CD4-positive, CD25-positive, alpha-beta regulatory T cell (primary cell): ENCODE measurements at regions not wholly inside any gene's neighbourhood (a gene's known extent, or its start where the extent isn't known, plus 50 kb on each side); places are given as distances from the start of the nearest gene placed in this dataset.

ENCODE experiments used
- ATAC-seq, 2 donors: fragments of 150-1000 bp; cut with Tn5 transposase; one replicate each; pipeline ENCODE4 v1.10.0; 2021; ENCODE audit warnings: low read depth in 2 of 2, moderate number of reproducible peaks in 2 of 2, moderate library complexity in 1 of 2
- DNase-seq, 3 donors: peaks; one replicate each; pipeline versions ENCODE4 v3.0.0 to v3.0.0-alpha.2; 2012 to 2022; ENCODE audit warnings: mixed read lengths in 1 of 3
- H3K27ac ChIP-seq: one replicate; pipeline ENCODE4 v1.7.0; 2013; ENCODE audit warnings: mild to moderate bottlenecking, low read length; ENCODE audit not compliant: insufficient read depth, poor library complexity, severe bottlenecking
- H3K27me3 ChIP-seq: one replicate; pipeline ENCODE4 v1.7.0; 2013; ENCODE audit warnings: low read length; ENCODE audit not compliant: control insufficient read depth, insufficient read depth
- H3K36me3 ChIP-seq: one replicate; pipeline ENCODE4 v1.7.0; 2013; ENCODE audit warnings: mild to moderate bottlenecking, low read length, moderate library complexity; ENCODE audit not compliant: control insufficient read depth, insufficient read depth
- H3K4me1 ChIP-seq: 2 replicates; pipeline ENCODE4 v1.7.0; 2013; ENCODE audit warnings: mild to moderate bottlenecking, low read length; ENCODE audit not compliant: insufficient read depth, control insufficient read depth, poor library complexity, severe bottlenecking
- H3K4me3 ChIP-seq: one replicate; pipeline ENCODE4 v1.7.0; 2013; ENCODE audit warnings: low read depth, mild to moderate bottlenecking, low read length, moderate library complexity
- H3K9me3 ChIP-seq, 2 experiments: 1 replicate in 1 of 2; 2 replicates in 1 of 2; pipeline ENCODE4 v1.7.0; 2013; ENCODE audit warnings: low read length in 2 of 2, mild to moderate bottlenecking in 1 of 2, moderate library complexity in 1 of 2; ENCODE audit not compliant: control insufficient read depth in 2 of 2
- H3K27ac Mint-ChIP-seq, 3 donors: one replicate each; pipeline ENCODE4 v1.8.0; 2020 to 2022; ENCODE audit warnings: mild to moderate bottlenecking in 3 of 3, mixed read lengths in 3 of 3, moderate library complexity in 2 of 3
- H3K27me3 Mint-ChIP-seq: one replicate; pipeline ENCODE4 v1.8.0; 2022; ENCODE audit warnings: mild to moderate bottlenecking, mixed read lengths
- H3K36me3 Mint-ChIP-seq: one replicate; pipeline ENCODE4 v1.8.0; 2020; ENCODE audit warnings: mixed read lengths
- H3K4me1 Mint-ChIP-seq, 4 donors: one replicate each; pipeline ENCODE4 v1.8.0; 2020 to 2022; ENCODE audit warnings: mixed read lengths in 4 of 4, mild to moderate bottlenecking in 1 of 4
- H3K4me3 Mint-ChIP-seq, 4 donors: one replicate each; pipeline ENCODE4 v1.8.0; 2020 to 2022; ENCODE audit warnings: mild to moderate bottlenecking in 4 of 4, mixed read lengths in 4 of 4, moderate library complexity in 3 of 4
- H3K9me3 Mint-ChIP-seq, 7 donors: one replicate each; pipeline ENCODE4 v1.8.0; 2020 to 2022; ENCODE audit warnings: mixed read lengths in 7 of 7, mild to moderate bottlenecking in 3 of 7, moderate library complexity in 2 of 7

- Histone ChIP-seq H3K4me1 (no peaks in the 10 kb centered on the region), H3K27ac (no peak overlapping the region), H3K4me3 (no peak overlapping the region), H3K9me3 (no peaks in the 10 kb centered on the region), H3K27me3 (no peaks in the 10 kb centered on the region), H3K36me3 (no peaks in the 10 kb centered on the region)
- H3K4me3 Mint-ChIP-seq: no peak overlapping the region
- H3K27ac Mint-ChIP-seq: no peak overlapping the region
- no peaks in the 10 kb centered on the region for H3K36me3 Mint-ChIP-seq
- no peaks in the 10 kb centered on the region for H3K27me3 Mint-ChIP-seq
- H3K4me1 Mint-ChIP-seq: no peaks in the 10 kb centered on the region
- peaks cover 0 to 13% (median 3%) of the 10 kb centered on the region in 7 donors for H3K9me3 Mint-ChIP-seq
- no peak for ATAC-seq
- no peak for DNase-seq
Observed at GRCh38 chr5:3036041-3036788, 284.7 kb upstream of the IRX2 start.

GRCh38 chr5:3035452-3035851 lies 284.0 kb upstream of the IRX2 start:
- DNase-seq (no peak), ATAC-seq (no peak)
- H3K36me3 Mint-ChIP-seq: no peaks in the 10 kb centered on the region
- no peak overlapping the region for H3K27ac Mint-ChIP-seq
- Histone ChIP-seq H3K9me3 (no peaks in the 10 kb centered on the region), H3K36me3 (no peaks in the 10 kb centered on the region), H3K4me3 (no peak overlapping the region), H3K27ac (no peak overlapping the region), H3K4me1 (no peaks in the 10 kb centered on the region), H3K27me3 (no peaks in the 10 kb centered on the region)
- peaks cover 0 to 13% (median 4%) of the 10 kb centered on the region in 7 donors for H3K9me3 Mint-ChIP-seq
- no peaks in the 10 kb centered on the region for H3K4me1 Mint-ChIP-seq
- no peaks in the 10 kb centered on the region for H3K27me3 Mint-ChIP-seq
- H3K4me3 Mint-ChIP-seq: no peak overlapping the region

- H3K27ac Mint-ChIP-seq: no peak overlapping the region
- ATAC-seq: no peak
- Histone ChIP-seq H3K27me3 (no peaks in the 10 kb centered on the region), H3K4me3 (no peak overlapping the region), H3K4me1 (no peaks in the 10 kb centered on the region), H3K9me3 (no peaks in the 10 kb centered on the region), H3K27ac (no peak overlapping the region), H3K36me3 (no peaks in the 10 kb centered on the region)
- H3K4me1 Mint-ChIP-seq: no peaks in the 10 kb centered on the region
- H3K27me3 Mint-ChIP-seq: no peaks in the 10 kb centered on the region
- no peak for DNase-seq
- peaks cover 0 to 13% (median 4%) of the 10 kb centered on the region in 7 donors for H3K9me3 Mint-ChIP-seq
- no peak overlapping the region for H3K4me3 Mint-ChIP-seq
- H3K36me3 Mint-ChIP-seq: no peaks in the 10 kb centered on the region
Observed at GRCh38 chr5:3034881-3035280, 283.4 kb upstream of the IRX2 start.

GRCh38 chr5:3034449-3034848 lies 283.0 kb upstream of the IRX2 start:
- H3K27ac Mint-ChIP-seq: no peak overlapping the region
- no peaks in the 10 kb centered on the region for H3K9me3 ChIP-seq
- H3K27me3 Mint-ChIP-seq: no peaks in the 10 kb centered on the region
- H3K4me1 ChIP-seq: no peaks in the 10 kb centered on the region
- H3K36me3 ChIP-seq: no peaks in the 10 kb centered on the region
- H3K9me3 Mint-ChIP-seq: peaks cover 0 to 13% (median 4%) of the 10 kb centered on the region in 7 donors
- no peak overlapping the region for H3K27ac ChIP-seq
- ATAC-seq: no peak
- no peak overlapping the region for H3K4me3 Mint-ChIP-seq
- DNase-seq: no peak
- no peaks in the 10 kb centered on the region for H3K36me3 Mint-ChIP-seq
- no peak overlapping the region for H3K4me3 ChIP-seq
- no peaks in the 10 kb centered on the region for H3K4me1 Mint-ChIP-seq
- no peaks in the 10 kb centered on the region for H3K27me3 ChIP-seq

GRCh38 chr5:3033033-3033755 lies 281.7 kb upstream of the IRX2 start:
- H3K27ac Mint-ChIP-seq: no peak overlapping the region
- no peak overlapping the region for H3K4me3 ChIP-seq
- H3K9me3 Mint-ChIP-seq: peaks cover 0 to 11% (median 4%) of the 10 kb centered on the region in 7 donors
- H3K4me3 Mint-ChIP-seq: no peak overlapping the region
- peaks cover 0 to 4% of the 10 kb centered on the region in 2 experiments for H3K9me3 ChIP-seq
- H3K36me3 ChIP-seq: no peaks in the 10 kb centered on the region
- no peaks in the 10 kb centered on the region for H3K27me3 Mint-ChIP-seq
- no peaks in the 10 kb centered on the region for H3K36me3 Mint-ChIP-seq
- no peaks in the 10 kb centered on the region for H3K4me1 ChIP-seq
- DNase-seq: no peak
- no peaks in the 10 kb centered on the region for H3K27me3 ChIP-seq
- no peak for ATAC-seq
- no peaks in the 10 kb centered on the region for H3K4me1 Mint-ChIP-seq
- H3K27ac ChIP-seq: no peak overlapping the region

GRCh38 chr5:3032513-3032912 lies 281.0 kb upstream of the IRX2 start:
- no peak for ATAC-seq
- H3K27ac Mint-ChIP-seq: no peak overlapping the region

GRCh38 chr5:3031733-3032378 lies 280.4 kb upstream of the IRX2 start:
- Mint-ChIP-seq H3K36me3 (no peaks in the 10 kb centered on the region), H3K9me3 (peaks cover 0 to 9% (median 4%) of the 10 kb centered on the region in 7 donors), H3K4me1 (no peaks in the 10 kb centered on the region), H3K27me3 (no peaks in the 10 kb centered on the region), H3K27ac (no peak overlapping the region), H3K4me3 (no peak overlapping the region)
- Histone ChIP-seq H3K9me3 (peaks cover 0 to 8% of the 10 kb centered on the region in 2 experiments), H3K4me3 (no peak overlapping the region), H3K27ac (no peak overlapping the region), H3K27me3 (no peaks in the 10 kb centered on the region), H3K4me1 (no peaks in the 10 kb centered on the region), H3K36me3 (no peaks in the 10 kb centered on the region)
- no peak for DNase-seq
- ATAC-seq: no peak

More at GRCh38 chr5:3032513-3032912, 281.0 kb upstream of the IRX2 start:
- H3K4me1 Mint-ChIP-seq: no peaks in the 10 kb centered on the region
- H3K4me3 Mint-ChIP-seq: no peak overlapping the region
- Histone ChIP-seq H3K27me3 (no peaks in the 10 kb centered on the region), H3K4me1 (no peaks in the 10 kb centered on the region), H3K36me3 (no peaks in the 10 kb centered on the region), H3K4me3 (no peak overlapping the region), H3K27ac (no peak overlapping the region), H3K9me3 (peaks cover 0 to 8% of the 10 kb centered on the region in 2 experiments)
- H3K36me3 Mint-ChIP-seq: no peaks in the 10 kb centered on the region
- H3K27me3 Mint-ChIP-seq: no peaks in the 10 kb centered on the region
- no peak for DNase-seq
- peaks cover 0 to 11% (median 4%) of the 10 kb centered on the region in 7 donors for H3K9me3 Mint-ChIP-seq
